SK-N-SH treated with all-trans-retinoic acid at 6 μM for 48 hours (cell line): ENCODE measurements at regions not wholly inside any gene's neighbourhood (a gene's known extent, or its start where the extent isn't known, plus 50 kb on each side); places are given as distances from the start of the nearest gene placed in this dataset.

Experiments used
- ISL1 ChIP-seq: fragments of 250-450 bp; sonication (Bioruptor Pico); IDR thresholded peaks from 2 replicates; pipeline ENCODE4 v2.1.2; 2022; ENCODE audit warnings: mild to moderate bottlenecking, moderate library complexity
- TOX ChIP-seq: fragments of 250-450 bp; sonication (Bioruptor Pico); IDR thresholded peaks from 2 replicates; pipeline ENCODE4 v1.8.0; 2021; ENCODE audit warnings: mild to moderate bottlenecking, moderate library complexity, borderline replicate concordance
- TSHZ2 ChIP-seq: fragments of 250-450 bp; sonication (Bioruptor Pico); IDR thresholded peaks from 2 replicates; pipeline ENCODE4 v1.5.0; 2020; ENCODE audit warnings: mild to moderate bottlenecking, moderate library complexity
- ZNF70 ChIP-seq: fragments of 450-650 bp; formaldehyde crosslinking; IDR thresholded peaks from 2 replicates; pipeline ENCODE4 v1.5.0; 2020; ENCODE audit warnings: mild to moderate bottlenecking, moderate library complexity
- TF ChIP-seq, protein P1 (sequence below): fragments of 250-450 bp; sonication (Bioruptor Pico); IDR thresholded peaks from 2 replicates; pipeline ENCODE4 v1.8.0; 2020; ENCODE audit warnings: mild to moderate bottlenecking, moderate library complexity, borderline replicate concordance

DNA sequence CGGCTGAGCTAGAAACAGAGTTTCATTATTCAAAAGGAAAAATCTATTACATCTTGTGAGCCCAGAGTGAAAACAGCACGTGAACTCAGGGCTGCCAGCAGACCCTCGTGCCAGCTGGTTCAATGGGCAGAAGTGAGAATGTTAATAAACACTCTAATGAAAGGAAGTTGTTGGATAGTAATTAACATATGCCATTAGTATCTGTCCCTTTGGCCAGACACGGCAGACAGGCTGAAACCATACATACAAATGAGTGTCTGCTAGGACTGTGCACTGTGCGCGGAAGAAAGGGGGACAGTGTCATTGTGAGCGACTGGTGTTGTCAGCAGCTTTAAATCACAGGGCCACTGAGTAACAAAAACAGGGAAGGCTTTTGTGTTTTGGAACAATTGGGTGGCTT, 121.9 kb upstream of the TSC22D1 start:
- TF ChIP-seq, protein P1, sequence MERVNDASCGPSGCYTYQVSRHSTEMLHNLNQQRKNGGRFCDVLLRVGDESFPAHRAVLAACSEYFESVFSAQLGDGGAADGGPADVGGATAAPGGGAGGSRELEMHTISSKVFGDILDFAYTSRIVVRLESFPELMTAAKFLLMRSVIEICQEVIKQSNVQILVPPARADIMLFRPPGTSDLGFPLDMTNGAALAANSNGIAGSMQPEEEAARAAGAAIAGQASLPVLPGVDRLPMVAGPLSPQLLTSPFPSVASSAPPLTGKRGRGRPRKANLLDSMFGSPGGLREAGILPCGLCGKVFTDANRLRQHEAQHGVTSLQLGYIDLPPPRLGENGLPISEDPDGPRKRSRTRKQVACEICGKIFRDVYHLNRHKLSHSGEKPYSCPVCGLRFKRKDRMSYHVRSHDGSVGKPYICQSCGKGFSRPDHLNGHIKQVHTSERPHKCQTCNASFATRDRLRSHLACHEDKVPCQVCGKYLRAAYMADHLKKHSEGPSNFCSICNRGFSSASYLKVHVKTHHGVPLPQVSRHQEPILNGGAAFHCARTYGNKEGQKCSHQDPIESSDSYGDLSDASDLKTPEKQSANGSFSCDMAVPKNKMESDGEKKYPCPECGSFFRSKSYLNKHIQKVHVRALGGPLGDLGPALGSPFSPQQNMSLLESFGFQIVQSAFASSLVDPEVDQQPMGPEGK, result no peak
- TF ChIP-seq TSHZ2 (no peak), ZNF70 (no peak), ISL1 (CRISPR knock-in tag) (no peak), TOX (CRISPR knock-in tag) (no peak)
